Fibroblast of pulmonary artery (primary cell): ENCODE measurements at regions not wholly inside any gene's neighbourhood (a gene's known extent, or its start where the extent isn't known, plus 50 kb on each side); places are given as distances from the start of the nearest gene placed in this dataset.
"Not testable (repeated sequence)": the region's sequence is repeated elsewhere in the genome, so short reads cannot be mapped to it uniquely, and the experiment has no call there.

ENCODE experiments used
- DNase-seq: peaks from one replicate; pipeline ENCODE4 v3.0.0-alpha.2; 2010; ENCODE audit warnings: low read depth
- H3K4me3 ChIP-seq: replicated peaks from 2 replicates; pipeline ENCODE4 v1.5.1; 2011; ENCODE audit warnings: low read depth, mild to moderate bottlenecking, control low read depth, low read length, moderate library complexity
- CTCF ChIP-seq: IDR thresholded peaks from 2 replicates; pipeline ENCODE4 v1.5.1; 2011; ENCODE audit warnings: mild to moderate bottlenecking, control low read depth, low read length, inconsistent platforms; ENCODE audit errors: missing control alignments

- DNase-seq, result peak; percentile 77
- H3K4me3 ChIP-seq, result peak overlapping the region; percentile 47
Measured at GRCh38 chr10:27319752-27320431, 79.3 kb upstream of the ACBD5 start.

GRCh38 chr10:27319139-27319538 lies 78.5 kb upstream of the ACBD5 start:
- not testable (repeated sequence) for DNase-seq, H3K4me3 ChIP-seq

More at GRCh38 chr10:27319752-27320431, 79.3 kb upstream of the ACBD5 start:
- TF ChIP-seq CTCF, result no peak

- H3K4me3 ChIP-seq, DNase-seq: not testable (repeated sequence)
Measured at GRCh38 chr10:27315082-27315481, 74.5 kb upstream of the ACBD5 start.

- not testable (repeated sequence) for H3K4me3 ChIP-seq, DNase-seq
Measured at GRCh38 chr10:27313586-27313985, 73.0 kb upstream of the ACBD5 start.

- DNase-seq, result no peak
- no peak overlapping the region for H3K4me3 ChIP-seq
- TF ChIP-seq CTCF, result no peak
Measured at GRCh38 chr10:27312854-27313253, 72.3 kb upstream of the ACBD5 start.

- H3K4me3 ChIP-seq, DNase-seq: not testable (repeated sequence)
Measured at GRCh38 chr10:27311809-27312208, 71.2 kb upstream of the ACBD5 start.

GRCh38 chr10:27298522-27298850 lies 57.9 kb upstream of the ACBD5 start:
- not testable (repeated sequence) for H3K4me3 ChIP-seq, DNase-seq

GRCh38 chr10:27297844-27298521 lies 57.4 kb upstream of the ACBD5 start:
- no peak for TF ChIP-seq CTCF
- H3K4me3 ChIP-seq, result no peak overlapping the region
- no peak for DNase-seq

- H3K4me3 ChIP-seq, DNase-seq: not testable (repeated sequence)
Measured at GRCh38 chr10:27296285-27296684, 55.7 kb upstream of the ACBD5 start.

GRCh38 chr10:27291253-27291895 lies 50.8 kb upstream of the ACBD5 start:
- not testable (repeated sequence) for DNase-seq, H3K4me3 ChIP-seq
